ENCODE measurements at regions not wholly inside any gene's neighbourhood (a gene's known extent, or its start where the extent isn't known, plus 50 kb on each side); places are given as distances from the start of the nearest gene placed in this dataset.
A peak's percentile ranks its signal among the peaks of the same experiment; 100 is the strongest.

GRCh38 chr6:138034229-138034628, 73.0 kb downstream of the PERP start:
- DNase-seq (ENCODE audit: low spot score) = no peak

DNA sequence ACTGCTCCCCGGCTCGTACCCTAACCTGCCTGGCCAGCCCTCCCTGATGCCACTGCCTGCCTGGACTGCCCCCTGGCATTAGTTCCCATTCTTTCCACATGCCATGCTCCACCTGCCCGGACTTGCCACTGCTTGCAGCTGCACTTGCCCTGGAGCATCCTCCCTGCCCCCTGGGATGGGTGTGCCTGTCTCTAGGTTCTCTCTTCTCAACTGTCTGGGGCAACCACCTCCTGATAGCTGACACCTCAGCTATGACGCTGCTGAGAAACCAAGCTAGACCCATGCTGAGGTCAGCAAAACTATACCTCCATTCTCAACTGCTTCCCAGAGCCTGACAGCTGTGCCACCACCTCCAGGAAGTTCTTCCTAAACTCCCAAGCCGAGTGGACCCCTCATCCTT, 72.1 kb downstream of the PERP start:
- no peak for DNase-seq (ENCODE audit: low spot score)
- TF ChIP-seq, protein P1, sequence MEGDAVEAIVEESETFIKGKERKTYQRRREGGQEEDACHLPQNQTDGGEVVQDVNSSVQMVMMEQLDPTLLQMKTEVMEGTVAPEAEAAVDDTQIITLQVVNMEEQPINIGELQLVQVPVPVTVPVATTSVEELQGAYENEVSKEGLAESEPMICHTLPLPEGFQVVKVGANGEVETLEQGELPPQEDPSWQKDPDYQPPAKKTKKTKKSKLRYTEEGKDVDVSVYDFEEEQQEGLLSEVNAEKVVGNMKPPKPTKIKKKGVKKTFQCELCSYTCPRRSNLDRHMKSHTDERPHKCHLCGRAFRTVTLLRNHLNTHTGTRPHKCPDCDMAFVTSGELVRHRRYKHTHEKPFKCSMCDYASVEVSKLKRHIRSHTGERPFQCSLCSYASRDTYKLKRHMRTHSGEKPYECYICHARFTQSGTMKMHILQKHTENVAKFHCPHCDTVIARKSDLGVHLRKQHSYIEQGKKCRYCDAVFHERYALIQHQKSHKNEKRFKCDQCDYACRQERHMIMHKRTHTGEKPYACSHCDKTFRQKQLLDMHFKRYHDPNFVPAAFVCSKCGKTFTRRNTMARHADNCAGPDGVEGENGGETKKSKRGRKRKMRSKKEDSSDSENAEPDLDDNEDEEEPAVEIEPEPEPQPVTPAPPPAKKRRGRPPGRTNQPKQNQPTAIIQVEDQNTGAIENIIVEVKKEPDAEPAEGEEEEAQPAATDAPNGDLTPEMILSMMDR (IDR thresholded peaks at IDR 0.05; ENCODE audit: extremely low read depth, missing control alignments) = no peak

More at GRCh38 chr6:138034229-138034628, 73.0 kb downstream of the PERP start:
- TF ChIP-seq, protein P1 (IDR thresholded peaks at IDR 0.05; ENCODE audit: extremely low read depth, missing control alignments) = no peak

- TF ChIP-seq, protein P1 (IDR thresholded peaks at IDR 0.05; ENCODE audit: extremely low read depth, missing control alignments) = no peak
- no peak for DNase-seq (ENCODE audit: low spot score)
Observed at GRCh38 chr6:138036111-138036510, 71.1 kb downstream of the PERP start.

DNA sequence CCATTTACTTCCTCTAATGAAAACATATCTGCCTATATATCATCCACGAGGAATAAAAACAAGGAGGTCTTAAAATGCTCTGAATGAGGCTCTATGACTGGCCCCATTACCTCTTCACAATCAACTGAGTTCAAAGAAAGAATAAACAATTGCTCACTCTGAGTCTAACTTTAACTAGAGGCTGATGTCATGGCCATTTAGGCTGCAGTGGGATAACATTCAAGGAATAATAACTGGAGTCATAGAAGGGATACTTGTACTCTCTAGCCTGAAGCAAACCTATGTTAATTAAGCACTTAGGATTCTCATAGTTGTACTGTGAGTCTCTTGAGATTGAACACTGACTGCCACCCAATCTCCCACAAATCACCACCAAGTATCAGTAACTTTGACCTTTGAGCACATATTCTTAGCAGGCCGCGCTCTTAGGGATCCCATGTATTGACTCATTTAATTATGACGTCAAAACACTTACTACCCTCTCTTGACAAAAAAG, 70.2 kb downstream of the PERP start:
- TF ChIP-seq, protein P1 (IDR thresholded peaks at IDR 0.05; ENCODE audit: extremely low read depth, missing control alignments) = no peak
- DNase-seq (ENCODE audit: low spot score) = no peak

- TF ChIP-seq, protein P1 (IDR thresholded peaks at IDR 0.05; ENCODE audit: extremely low read depth, missing control alignments) = no peak
- peak; percentile 21 for DNase-seq (ENCODE audit: low spot score)
Observed at GRCh38 chr6:138038142-138038870, 68.9 kb downstream of the PERP start.
